ENCODE measurements at regions not wholly inside any gene's neighbourhood (a gene's known extent, or its start where the extent isn't known, plus 50 kb on each side); places are given as distances from the start of the nearest gene placed in this dataset.

DNA sequence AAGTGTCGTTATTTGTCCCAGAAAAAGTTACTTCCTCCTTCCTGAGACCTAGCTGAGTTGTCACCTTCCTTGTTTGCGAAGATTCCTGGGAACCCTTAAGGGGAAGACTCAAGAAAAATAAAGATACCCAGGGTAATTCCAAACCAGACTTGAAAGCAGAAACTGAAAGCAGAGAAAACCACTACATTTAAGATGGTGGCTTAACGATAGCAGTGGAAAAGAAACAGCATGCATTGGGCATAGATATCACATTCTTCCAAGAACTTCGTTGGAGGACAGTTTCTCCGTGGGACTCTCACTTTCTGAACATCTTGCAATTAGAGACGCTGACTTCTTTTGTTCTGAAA, 89.1 kb downstream of the FAM76B start:
- TF ChIP-seq, protein P1, sequence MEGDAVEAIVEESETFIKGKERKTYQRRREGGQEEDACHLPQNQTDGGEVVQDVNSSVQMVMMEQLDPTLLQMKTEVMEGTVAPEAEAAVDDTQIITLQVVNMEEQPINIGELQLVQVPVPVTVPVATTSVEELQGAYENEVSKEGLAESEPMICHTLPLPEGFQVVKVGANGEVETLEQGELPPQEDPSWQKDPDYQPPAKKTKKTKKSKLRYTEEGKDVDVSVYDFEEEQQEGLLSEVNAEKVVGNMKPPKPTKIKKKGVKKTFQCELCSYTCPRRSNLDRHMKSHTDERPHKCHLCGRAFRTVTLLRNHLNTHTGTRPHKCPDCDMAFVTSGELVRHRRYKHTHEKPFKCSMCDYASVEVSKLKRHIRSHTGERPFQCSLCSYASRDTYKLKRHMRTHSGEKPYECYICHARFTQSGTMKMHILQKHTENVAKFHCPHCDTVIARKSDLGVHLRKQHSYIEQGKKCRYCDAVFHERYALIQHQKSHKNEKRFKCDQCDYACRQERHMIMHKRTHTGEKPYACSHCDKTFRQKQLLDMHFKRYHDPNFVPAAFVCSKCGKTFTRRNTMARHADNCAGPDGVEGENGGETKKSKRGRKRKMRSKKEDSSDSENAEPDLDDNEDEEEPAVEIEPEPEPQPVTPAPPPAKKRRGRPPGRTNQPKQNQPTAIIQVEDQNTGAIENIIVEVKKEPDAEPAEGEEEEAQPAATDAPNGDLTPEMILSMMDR (IDR thresholded peaks at IDR 0.05): no peak
- no peak for TF ChIP-seq ZFX (IDR thresholded peaks at IDR 0.05; ENCODE audit: borderline replicate concordance)
